Upper lobe of left lung (tissue), 6 donors: ENCODE measurements at regions not wholly inside any gene's neighbourhood (a gene's known extent, or its start where the extent isn't known, plus 50 kb on each side); places are given as distances from the start of the nearest gene placed in this dataset.

Source experiments
- ATAC-seq, 2 donors: fragments of 200-7000 bp; cut with Tn5 transposase; one replicate each; pipeline ENCODE4 v1.9.1; 2022; ENCODE audit warnings: mild to moderate bottlenecking in 2 of 2, moderate library complexity in 2 of 2; ENCODE audit not compliant: low FRiP score in 2 of 2
- DNase-seq, 2 donors: peaks; one replicate each; pipeline ENCODE4 v3.0.0-alpha.2; 2019 to 2020
- H3K27ac ChIP-seq, 4 donors: fragments of 200-600 bp; sonication (generic); one replicate each; pipeline ENCODE4 v1.5.1; 2016 to 2019
- H3K27me3 ChIP-seq, 4 donors: fragments of 200-600 bp; sonication (generic); one replicate each; pipeline ENCODE4 v1.5.1; 2017 to 2019
- H3K36me3 ChIP-seq, 4 donors: fragments of 200-600 bp; sonication (generic); one replicate each; pipeline ENCODE4 v1.5.1; 2016 to 2019
- H3K4me1 ChIP-seq, 4 donors: fragments of 200-600 bp; sonication (generic); one replicate each; pipeline ENCODE4 v1.5.1; 2018 to 2019
- H3K4me3 ChIP-seq, 4 donors: fragments of 200-600 bp; sonication (generic); one replicate each; pipeline ENCODE4 v1.5.1; 2017 to 2019; ENCODE audit warnings: mild to moderate bottlenecking in 2 of 4, moderate library complexity in 1 of 4
- H3K9me3 ChIP-seq, 4 donors: fragments of 200-600 bp; sonication (generic); one replicate each; pipeline ENCODE4 v1.5.1; 2018 to 2019
- EP300 ChIP-seq, 4 donors: sonication (generic); formaldehyde crosslinking; IDR thresholded peaks; one replicate each; pipeline ENCODE4 v1.5.1; 2017; ENCODE audit warnings: antibody characterized with exemption in 4 of 4, control low read depth in 2 of 4
- POLR2A ChIP-seq, 4 donors: fragments of 450-650 bp; IDR thresholded peaks; one replicate each; pipeline ENCODE4 v1.5.1; 2016 to 2017; ENCODE audit warnings: antibody characterized with exemption in 4 of 4, mild to moderate bottlenecking in 2 of 4
- POLR2AphosphoS5 ChIP-seq, 2 donors: sonication (generic); formaldehyde crosslinking; IDR thresholded peaks; one replicate each; pipeline ENCODE4 v1.5.1; 2017; ENCODE audit warnings: antibody characterized with exemption in 2 of 2
- WGBS, 2 donors: methylation state at CpG; one replicate each; pipeline ENCODE4 v1.1.5; 2017 to 2018; 5-methylcytosine and 5-hydroxymethylcytosine counted together
- TF ChIP-seq, protein P1 (sequence below), 6 experiments: fragments of 450-650 bp in 4 of 6; fragments of 200-600 bp in 2 of 6; sonication (generic) in 2 of 6; IDR thresholded peaks; one replicate each; pipeline ENCODE4 v1.5.1; 2016 to 2019; ENCODE audit warnings: antibody characterized with exemption in 6 of 6
- donor health status: DM: no; HTN: no; CAD: no; lungs with moderate emphysema.
- donor health status: DM: no; HTN: yes; CAD: no; lungs with severe emphysema.

DNA sequence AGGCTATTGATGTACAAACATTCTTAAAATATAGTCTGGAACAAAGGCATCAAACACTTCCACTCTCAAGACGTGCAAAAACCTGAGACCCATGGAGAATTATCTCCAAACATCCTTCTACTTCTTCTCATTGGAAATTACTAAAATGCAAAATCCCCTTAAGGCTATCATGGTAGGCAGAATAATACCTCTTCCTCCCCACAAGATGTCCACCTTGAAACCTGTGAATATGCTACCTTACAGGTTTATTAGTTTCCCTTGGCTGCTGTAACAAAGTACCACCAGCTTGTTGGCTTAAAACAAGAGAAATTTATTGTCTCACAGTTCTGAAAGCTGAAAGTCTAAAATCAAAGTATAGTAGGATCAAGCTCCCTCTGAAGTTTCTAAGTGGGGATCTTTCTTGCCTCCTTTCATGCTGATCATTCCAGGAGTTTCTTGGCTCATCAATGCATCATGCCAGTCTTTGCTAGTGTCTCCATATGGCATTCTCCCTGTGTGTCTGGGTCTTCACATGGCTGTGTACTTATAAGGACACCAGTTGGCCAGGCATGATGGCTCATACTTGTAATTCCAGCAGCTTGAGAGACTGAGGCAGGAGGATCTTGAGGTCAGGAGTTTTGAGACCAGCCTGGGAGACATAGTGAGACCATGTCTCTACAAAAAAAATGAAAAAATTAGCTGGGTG lies 163.7 kb upstream of the NCK2 start:
- DNase-seq (no peak), ATAC-seq (no peak)
- Histone ChIP-seq H3K4me1 (peaks cover 0 to 3% (median 0%) of the 10 kb centered on the region in 4 donors), H3K27me3 (no peaks in the 10 kb centered on the region), H3K4me3 (no peak overlapping the region), H3K9me3 (no peaks in the 10 kb centered on the region), H3K27ac (no peak overlapping the region), H3K36me3 (no peaks in the 10 kb centered on the region)
- TF ChIP-seq EP300 (IDR thresholded peaks at IDR 0.05), result no peak
- no peak for TF ChIP-seq POLR2AphosphoS5 (IDR thresholded peaks at IDR 0.05)
- no peak for TF ChIP-seq POLR2A (IDR thresholded peaks at IDR 0.05)
- TF ChIP-seq, protein P1, sequence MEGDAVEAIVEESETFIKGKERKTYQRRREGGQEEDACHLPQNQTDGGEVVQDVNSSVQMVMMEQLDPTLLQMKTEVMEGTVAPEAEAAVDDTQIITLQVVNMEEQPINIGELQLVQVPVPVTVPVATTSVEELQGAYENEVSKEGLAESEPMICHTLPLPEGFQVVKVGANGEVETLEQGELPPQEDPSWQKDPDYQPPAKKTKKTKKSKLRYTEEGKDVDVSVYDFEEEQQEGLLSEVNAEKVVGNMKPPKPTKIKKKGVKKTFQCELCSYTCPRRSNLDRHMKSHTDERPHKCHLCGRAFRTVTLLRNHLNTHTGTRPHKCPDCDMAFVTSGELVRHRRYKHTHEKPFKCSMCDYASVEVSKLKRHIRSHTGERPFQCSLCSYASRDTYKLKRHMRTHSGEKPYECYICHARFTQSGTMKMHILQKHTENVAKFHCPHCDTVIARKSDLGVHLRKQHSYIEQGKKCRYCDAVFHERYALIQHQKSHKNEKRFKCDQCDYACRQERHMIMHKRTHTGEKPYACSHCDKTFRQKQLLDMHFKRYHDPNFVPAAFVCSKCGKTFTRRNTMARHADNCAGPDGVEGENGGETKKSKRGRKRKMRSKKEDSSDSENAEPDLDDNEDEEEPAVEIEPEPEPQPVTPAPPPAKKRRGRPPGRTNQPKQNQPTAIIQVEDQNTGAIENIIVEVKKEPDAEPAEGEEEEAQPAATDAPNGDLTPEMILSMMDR (IDR thresholded peaks at IDR 0.05), result no peak
- WGBS, 2 donors, result 60 to 84% methylated on average over 1 of the region's 1 CpG

DNA sequence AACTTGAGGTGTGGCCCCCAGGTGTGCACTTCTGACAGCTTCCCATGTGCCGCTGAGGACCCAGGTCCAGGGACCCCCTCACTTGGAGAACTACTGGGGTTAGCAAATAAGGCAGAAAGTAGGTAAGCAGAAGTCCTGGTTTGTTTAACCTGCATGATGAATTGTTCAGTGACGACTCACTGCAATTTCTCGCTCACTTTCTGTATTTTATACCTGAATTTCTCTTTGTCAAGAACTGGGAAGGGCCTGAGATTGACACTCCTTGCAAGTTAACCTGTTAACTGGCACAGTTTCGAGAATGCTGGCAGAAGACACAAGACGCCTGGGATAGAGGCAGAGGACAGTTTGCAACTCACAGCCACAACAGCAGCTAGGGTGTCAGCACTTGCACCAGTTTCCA lies 164.5 kb upstream of the NCK2 start:
- 78 to 92% methylated on average over 5 of the region's 5 CpGs for WGBS, 2 donors
- no peak for DNase-seq
- no peak for ATAC-seq

DNA sequence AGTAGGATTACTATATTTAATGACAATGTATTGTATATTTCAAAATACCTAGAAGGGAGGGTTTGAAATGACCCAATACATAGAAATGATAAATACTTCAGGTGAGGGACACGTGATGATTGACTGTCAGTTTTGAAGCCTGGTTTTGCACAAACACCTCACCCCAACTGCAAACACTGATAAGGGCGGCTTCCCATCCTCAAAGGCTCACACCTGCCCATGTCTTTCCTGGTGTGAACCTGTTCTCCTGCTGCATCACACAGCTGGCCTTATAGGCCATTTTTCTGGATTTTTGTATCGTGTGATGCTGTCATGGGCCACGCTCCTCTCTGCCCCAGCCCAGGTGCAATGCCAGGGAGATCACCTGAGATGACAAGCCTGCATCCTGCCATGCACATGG lies 166.5 kb upstream of the NCK2 start:
- Histone ChIP-seq H3K9me3 (no peaks in the 10 kb centered on the region), H3K27me3 (no peaks in the 10 kb centered on the region), H3K4me1 (peaks cover 0 to 6% (median 0%) of the 10 kb centered on the region in 4 donors), H3K36me3 (no peaks in the 10 kb centered on the region), H3K4me3 (no peak overlapping the region), H3K27ac (no peak overlapping the region)
- DNase-seq, result no peak
- ATAC-seq, result no peak
- TF ChIP-seq EP300 (IDR thresholded peaks at IDR 0.05) (no peak), POLR2A (IDR thresholded peaks at IDR 0.05) (no peak), POLR2AphosphoS5 (IDR thresholded peaks at IDR 0.05) (no peak)
- TF ChIP-seq, protein P1 (IDR thresholded peaks at IDR 0.05), result no peak
- WGBS, 2 donors, result 63 to 80% methylated on average over 4 of the region's 4 CpGs

More for the DNA sequence above, 164.5 kb upstream of the NCK2 start:
- no peaks in the 10 kb centered on the region for H3K27me3 ChIP-seq
- no peaks in the 10 kb centered on the region for H3K9me3 ChIP-seq
- no peak overlapping the region for H3K27ac ChIP-seq
- H3K4me1 ChIP-seq, result peaks cover 0 to 6% (median 0%) of the 10 kb centered on the region in 4 donors
- H3K4me3 ChIP-seq, result no peak overlapping the region
- H3K36me3 ChIP-seq, result no peaks in the 10 kb centered on the region
- no peak for TF ChIP-seq EP300 (IDR thresholded peaks at IDR 0.05)
- TF ChIP-seq POLR2AphosphoS5 (IDR thresholded peaks at IDR 0.05), result no peak
- TF ChIP-seq POLR2A (IDR thresholded peaks at IDR 0.05), result no peak
- TF ChIP-seq, protein P1 (IDR thresholded peaks at IDR 0.05), result no peak

DNA sequence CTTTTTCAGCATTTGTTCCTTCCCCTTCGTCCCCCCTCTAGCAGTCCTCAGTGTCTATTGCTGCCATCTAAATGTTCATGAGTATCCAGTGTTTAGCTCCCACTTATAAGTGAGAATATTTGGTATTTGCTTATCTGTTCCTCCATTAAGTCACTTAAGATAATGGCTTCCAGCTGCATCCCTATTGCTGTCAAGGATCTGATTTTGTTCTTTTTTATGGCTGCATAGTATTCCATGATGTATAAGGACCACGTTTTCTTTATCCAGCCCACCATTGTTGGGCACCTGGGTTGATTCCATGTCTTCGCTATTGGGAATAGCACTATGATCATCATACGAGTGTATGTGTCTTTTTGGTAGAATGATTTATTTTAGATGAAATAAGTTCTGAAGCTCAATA lies 166.9 kb upstream of the NCK2 start:
- H3K36me3 ChIP-seq, result no peaks in the 10 kb centered on the region
- TF ChIP-seq POLR2AphosphoS5 (IDR thresholded peaks at IDR 0.05) (no peak), EP300 (IDR thresholded peaks at IDR 0.05) (no peak), POLR2A (IDR thresholded peaks at IDR 0.05) (no peak)
- TF ChIP-seq, protein P1 (IDR thresholded peaks at IDR 0.05), result no peak
- no peaks in the 10 kb centered on the region for H3K27me3 ChIP-seq
- H3K27ac ChIP-seq, result no peak overlapping the region
- H3K9me3 ChIP-seq, result no peaks in the 10 kb centered on the region
- peaks cover 0 to 6% (median 0%) of the 10 kb centered on the region in 4 donors for H3K4me1 ChIP-seq
- ATAC-seq, result no peak
- WGBS, 2 donors, result 69 to 81% methylated on average over 4 of the region's 4 CpGs
- H3K4me3 ChIP-seq, result no peak overlapping the region
- no peak for DNase-seq
